ENCODE measurements at regions not wholly inside any gene's neighbourhood (a gene's known extent, or its start where the extent isn't known, plus 50 kb on each side); places are given as distances from the start of the nearest gene placed in this dataset.

- TF ChIP-seq CTCF (conservative IDR thresholded peaks at IDR 0.05; ENCODE audit: low read depth, low read length) = no peak
- H3K4me3 ChIP-seq (ENCODE audit: low read depth, low read length) = no peak overlapping the region
- DNase-seq (ENCODE audit: low read depth) = peak; percentile 44
Measured at GRCh38 chr5:103425686-103426454, 136.7 kb downstream of the NUDT12 start.

DNA sequence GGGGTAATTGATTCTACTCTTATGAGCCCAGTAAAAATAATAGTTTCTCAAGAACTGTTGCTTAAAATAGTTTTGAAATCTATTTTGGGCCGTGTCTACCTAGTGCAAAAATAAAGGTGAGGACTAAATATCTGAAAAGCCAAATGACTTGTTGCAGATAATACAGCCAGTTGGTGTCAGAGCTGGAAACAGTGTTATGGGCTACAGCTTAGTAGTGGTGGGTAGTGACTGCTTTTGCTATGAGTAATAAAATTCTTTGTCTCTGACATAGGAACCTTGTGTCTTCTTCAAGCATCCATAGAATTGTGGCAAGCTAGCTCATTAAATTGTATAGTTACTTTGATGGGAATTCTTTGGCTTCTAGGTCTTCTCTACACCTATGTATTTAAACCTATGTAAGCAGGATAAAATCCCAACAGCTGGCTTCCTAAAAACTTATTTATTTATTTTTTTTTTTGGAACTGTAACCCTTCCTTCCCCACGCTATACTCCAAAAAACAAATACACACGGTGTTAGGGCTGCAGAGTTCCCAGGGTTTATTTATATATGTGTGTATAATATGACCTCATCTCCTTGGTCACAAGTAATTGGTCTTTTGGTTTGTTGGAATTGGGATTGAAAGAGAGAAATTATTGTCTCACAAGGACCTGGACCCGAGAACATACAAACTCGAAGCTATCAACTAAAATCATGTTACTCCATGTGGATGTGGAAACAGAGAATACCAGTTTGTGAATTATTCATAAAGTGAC is 138.0 kb downstream of the NUDT12 start:
- peak; percentile 74 for DNase-seq (ENCODE audit: low read depth)
- H3K4me3 ChIP-seq (ENCODE audit: low read depth, low read length) = no peak overlapping the region

GRCh38 chr5:103424026-103424425 is 138.6 kb downstream of the NUDT12 start:
- no peak for TF ChIP-seq CTCF (conservative IDR thresholded peaks at IDR 0.05; ENCODE audit: low read depth, low read length)
- DNase-seq (ENCODE audit: low read depth) = peak; percentile 56
- H3K4me3 ChIP-seq (ENCODE audit: low read depth, low read length) = no peak overlapping the region

More for the DNA sequence above, 138.0 kb downstream of the NUDT12 start:
- TF ChIP-seq CTCF (conservative IDR thresholded peaks at IDR 0.05; ENCODE audit: low read depth, low read length) = no peak

GRCh38 chr5:103422756-103423155 is 139.8 kb downstream of the NUDT12 start:
- no peak for TF ChIP-seq CTCF (conservative IDR thresholded peaks at IDR 0.05; ENCODE audit: low read depth, low read length)
- DNase-seq (ENCODE audit: low read depth) = no peak
- H3K4me3 ChIP-seq (ENCODE audit: low read depth, low read length) = no peak overlapping the region

DNA sequence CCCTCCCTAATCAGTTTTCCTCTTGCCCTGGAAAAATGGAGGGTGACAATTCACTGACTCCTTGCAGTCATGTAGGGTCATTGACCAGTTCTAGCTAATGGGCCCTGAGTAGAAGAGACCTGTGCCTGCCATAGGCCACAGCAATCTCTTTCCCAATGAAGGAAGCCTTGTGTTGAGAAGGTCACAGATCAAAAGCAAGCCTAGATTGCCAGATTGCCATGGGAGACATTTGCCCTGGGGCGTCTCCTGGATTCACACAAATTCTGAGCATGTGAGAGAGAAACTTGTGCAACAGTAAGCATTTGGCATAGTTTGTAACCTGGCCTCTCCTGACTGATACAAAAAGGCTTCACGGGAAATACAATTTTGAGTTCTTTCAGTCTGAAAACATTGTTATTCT is 148.0 kb downstream of the NUDT12 start:
- no peak overlapping the region for H3K4me3 ChIP-seq (ENCODE audit: low read depth, low read length)
- no peak for TF ChIP-seq CTCF (conservative IDR thresholded peaks at IDR 0.05; ENCODE audit: low read depth, low read length)
- DNase-seq (ENCODE audit: low read depth) = no peak

DNA sequence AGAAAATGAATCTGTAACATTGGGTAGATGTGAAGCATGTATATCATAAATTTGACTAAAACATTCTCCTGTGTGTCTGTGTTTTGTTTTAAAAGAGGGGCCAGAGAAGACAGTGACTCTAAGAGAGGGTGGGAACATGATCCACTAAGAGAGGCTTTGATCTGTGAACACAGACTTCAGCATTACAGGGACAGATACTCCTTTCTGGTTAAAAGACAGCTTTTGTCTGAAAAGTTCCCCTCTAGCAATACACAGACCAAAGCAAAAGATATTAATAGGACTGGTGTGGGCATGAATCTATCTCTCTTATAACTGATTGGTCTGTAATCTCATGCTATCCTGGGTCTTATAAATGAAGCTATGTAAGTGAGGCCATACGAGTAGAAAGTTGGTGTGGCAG is 150.9 kb downstream of the NUDT12 start:
- DNase-seq (ENCODE audit: low read depth) = no peak
- H3K4me3 ChIP-seq (ENCODE audit: low read depth, low read length) = no peak overlapping the region
- TF ChIP-seq CTCF (conservative IDR thresholded peaks at IDR 0.05; ENCODE audit: low read depth, low read length) = no peak
